Duodenal mucosa (tissue), 2 donors: ENCODE measurements at regions not wholly inside any gene's neighbourhood (a gene's known extent, or its start where the extent isn't known, plus 50 kb on each side); places are given as distances from the start of the nearest gene placed in this dataset.

Experiments
- H3K27ac ChIP-seq: one replicate; pipeline ENCODE4 v1.7.0; 2013; ENCODE audit warnings: low read depth, low read length
- H3K27me3 ChIP-seq, 2 donors: one replicate each; pipeline ENCODE4 v1.7.0; 2013; ENCODE audit warnings: low read length in 2 of 2, control low read depth in 1 of 2; ENCODE audit not compliant: insufficient read depth in 2 of 2, control insufficient read depth in 1 of 2
- H3K36me3 ChIP-seq, 2 donors: one replicate each; pipeline ENCODE4 v1.7.0; 2013; ENCODE audit warnings: low read length in 2 of 2, control low read depth in 1 of 2; ENCODE audit not compliant: insufficient read depth in 2 of 2, control insufficient read depth in 1 of 2
- H3K4me1 ChIP-seq, 2 donors: one replicate each; pipeline ENCODE4 v1.7.0; 2013; ENCODE audit warnings: low read length in 2 of 2, control low read depth in 1 of 2; ENCODE audit not compliant: insufficient read depth in 2 of 2, control insufficient read depth in 1 of 2
- H3K4me3 ChIP-seq, 2 donors: one replicate each; pipeline ENCODE4 v1.7.0; 2013; ENCODE audit warnings: low read length in 2 of 2, low read depth in 1 of 2
- H3K9ac ChIP-seq, 2 donors: one replicate each; pipeline ENCODE4 v1.7.0; 2013; ENCODE audit warnings: low read length in 2 of 2, low read depth in 1 of 2
- H3K9me3 ChIP-seq, 2 donors: one replicate each; pipeline ENCODE4 v1.7.0; 2013; ENCODE audit warnings: low read length in 2 of 2, control low read depth in 1 of 2; ENCODE audit not compliant: control insufficient read depth in 1 of 2

DNA sequence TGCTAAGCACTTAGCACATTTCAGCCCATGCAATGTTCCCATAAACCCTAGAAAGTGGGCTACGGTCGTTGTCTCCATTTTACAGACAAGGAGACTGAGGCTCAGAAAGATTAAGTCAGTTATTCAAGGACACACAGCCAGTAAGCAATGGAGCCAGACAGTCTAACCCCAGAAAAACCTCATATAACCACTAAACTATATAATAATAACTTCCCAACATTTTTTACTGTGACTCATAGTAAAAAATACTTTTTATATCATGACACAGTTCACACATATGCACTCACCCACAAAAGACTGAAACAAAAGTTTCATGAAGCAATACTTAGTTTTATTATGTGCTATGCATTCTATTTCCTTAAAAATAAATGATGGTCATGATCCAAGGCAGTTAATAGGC, 66.2 kb upstream of the EYA2 start:
- H3K36me3 ChIP-seq, result no peaks in the 10 kb centered on the region
- H3K4me3 ChIP-seq, result no peak overlapping the region
- peaks cover 0 to 5% of the 10 kb centered on the region in 2 donors for H3K4me1 ChIP-seq
- no peaks in the 10 kb centered on the region for H3K27me3 ChIP-seq
- no peak overlapping the region for H3K9ac ChIP-seq
- no peak overlapping the region for H3K27ac ChIP-seq
- peaks cover 0 to 3% of the 10 kb centered on the region in 2 donors for H3K9me3 ChIP-seq

DNA sequence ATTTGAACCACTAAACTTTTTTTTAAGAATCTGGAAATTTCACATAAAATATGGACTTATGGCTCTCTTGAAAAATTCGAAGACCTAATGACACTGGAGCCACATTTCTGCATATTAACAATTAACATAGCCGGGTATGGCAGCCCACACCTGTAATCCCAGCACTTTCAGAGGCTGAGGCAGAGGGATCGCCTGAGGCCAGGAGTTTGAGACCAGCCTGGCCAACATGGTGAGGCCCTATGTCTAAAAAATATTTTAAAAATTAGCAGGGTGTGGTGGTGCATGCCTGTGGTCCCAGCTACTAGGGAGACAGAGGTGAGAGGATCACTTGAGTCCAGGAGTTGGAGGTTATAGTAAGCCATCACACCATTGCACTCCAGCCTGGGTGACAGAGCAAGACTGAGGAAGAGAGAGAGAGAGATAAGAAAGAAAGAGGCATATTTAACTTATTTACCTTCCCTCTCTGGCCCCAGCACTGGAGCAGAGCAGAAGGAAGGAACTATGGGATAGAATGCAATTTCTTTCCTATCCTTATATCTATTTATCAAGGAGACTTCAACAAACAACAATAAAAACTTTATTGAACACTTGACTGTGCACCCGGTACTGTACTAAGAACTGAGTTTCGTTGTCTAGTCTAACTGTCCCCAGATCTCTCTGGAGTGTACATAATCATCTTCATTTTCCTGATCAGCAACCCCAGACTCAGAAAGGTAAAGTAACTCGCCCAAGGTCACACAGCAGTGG, 63.6 kb upstream of the EYA2 start:
- H3K9me3 ChIP-seq, result no peaks in the 10 kb centered on the region
- no peaks in the 10 kb centered on the region for H3K36me3 ChIP-seq
- H3K27me3 ChIP-seq, result no peaks in the 10 kb centered on the region
- H3K27ac ChIP-seq, result no peak overlapping the region
- no peak overlapping the region for H3K9ac ChIP-seq
- no peaks in the 10 kb centered on the region for H3K4me1 ChIP-seq
- no peak overlapping the region for H3K4me3 ChIP-seq

DNA sequence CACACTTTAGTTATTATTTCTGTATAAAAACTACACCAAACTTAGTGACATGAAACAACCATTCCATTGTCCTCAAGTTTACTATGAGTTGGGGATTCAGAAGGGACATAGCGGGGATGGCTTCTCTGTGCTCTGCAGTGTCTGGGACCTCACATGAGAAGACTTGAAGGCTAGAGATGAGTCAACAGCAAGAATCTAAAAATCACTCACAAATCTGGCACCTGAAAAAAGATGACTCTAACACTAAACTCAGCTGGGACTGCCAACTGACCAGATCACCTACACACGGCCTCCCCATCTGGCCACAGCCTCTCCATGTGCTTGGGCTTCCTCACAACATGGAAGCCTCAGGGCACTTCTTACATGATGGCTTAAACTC, 63.0 kb upstream of the EYA2 start:
- H3K36me3 ChIP-seq, result no peaks in the 10 kb centered on the region
- no peaks in the 10 kb centered on the region for H3K9me3 ChIP-seq
- no peak overlapping the region for H3K4me3 ChIP-seq
- H3K27ac ChIP-seq, result no peak overlapping the region
- H3K27me3 ChIP-seq, result no peaks in the 10 kb centered on the region
- no peak overlapping the region for H3K9ac ChIP-seq
- H3K4me1 ChIP-seq, result no peaks in the 10 kb centered on the region

DNA sequence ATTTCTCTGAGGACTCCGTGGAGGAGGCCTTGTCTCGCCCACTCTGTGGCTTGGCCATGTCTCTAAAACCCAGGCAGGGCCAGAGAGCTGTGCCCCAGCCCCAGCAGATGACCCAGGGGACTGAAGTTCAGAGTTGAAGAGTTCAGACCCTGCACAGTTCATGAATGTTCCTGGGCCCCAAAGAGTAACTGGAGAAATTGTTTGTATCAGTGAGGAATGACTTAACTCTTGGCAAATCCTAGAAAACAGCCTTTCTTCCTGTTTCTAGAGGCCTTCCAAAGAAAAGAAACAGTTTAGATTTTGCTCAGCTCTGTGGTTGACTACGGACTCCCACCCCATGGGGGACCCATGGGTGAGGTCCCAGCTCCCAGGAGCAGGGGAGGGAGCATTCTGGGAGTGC, 62.1 kb upstream of the EYA2 start:
- Histone ChIP-seq H3K9ac (no peak overlapping the region), H3K9me3 (no peaks in the 10 kb centered on the region), H3K36me3 (no peaks in the 10 kb centered on the region), H3K4me1 (no peaks in the 10 kb centered on the region), H3K27ac (no peak overlapping the region), H3K4me3 (no peak overlapping the region), H3K27me3 (no peaks in the 10 kb centered on the region)

DNA sequence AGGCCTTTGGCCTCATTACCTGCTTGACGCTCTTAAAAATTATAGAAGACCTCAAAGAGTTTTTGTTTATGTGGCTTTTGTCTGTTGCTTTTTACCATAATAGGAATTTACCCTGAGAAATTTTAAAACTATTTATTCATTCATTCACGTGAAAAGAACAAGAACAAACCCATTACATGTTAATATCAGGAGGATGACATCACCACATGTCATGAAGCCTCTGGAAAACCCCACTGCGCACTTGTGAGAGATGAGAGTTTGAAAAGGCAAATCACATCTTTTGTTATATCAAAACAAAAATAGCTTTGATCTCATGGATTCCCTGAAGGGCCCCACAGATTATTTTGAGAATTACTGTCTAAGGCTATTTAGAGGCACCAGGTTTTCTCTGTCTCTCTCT, 61.3 kb upstream of the EYA2 start:
- H3K9me3 ChIP-seq, result no peaks in the 10 kb centered on the region
- H3K4me1 ChIP-seq, result no peaks in the 10 kb centered on the region
- H3K27me3 ChIP-seq, result no peaks in the 10 kb centered on the region
- no peaks in the 10 kb centered on the region for H3K36me3 ChIP-seq
- no peak overlapping the region for H3K4me3 ChIP-seq
- no peak overlapping the region for H3K27ac ChIP-seq
- H3K9ac ChIP-seq, result no peak overlapping the region

DNA sequence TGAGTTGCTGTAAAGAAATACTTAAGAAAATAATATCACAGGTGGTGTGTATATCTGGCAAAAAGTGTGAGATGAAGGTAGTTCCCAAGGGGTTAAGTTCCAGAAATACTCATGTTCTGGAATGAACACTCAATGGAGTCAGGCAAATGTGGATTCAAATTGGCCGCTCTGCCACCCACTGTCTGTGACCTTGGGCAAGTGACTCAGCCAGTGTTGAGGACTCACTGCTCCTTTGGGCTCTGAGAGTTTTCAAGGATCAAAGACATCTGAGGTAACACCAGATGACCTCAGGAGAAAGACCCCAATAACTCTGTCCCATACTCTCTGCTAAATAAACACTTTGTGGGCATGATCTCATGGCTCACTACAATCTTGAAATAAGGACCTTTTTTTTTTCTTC, 59.2 kb upstream of the EYA2 start:
- Histone ChIP-seq H3K27ac (no peak overlapping the region), H3K4me1 (no peaks in the 10 kb centered on the region), H3K9ac (no peak overlapping the region), H3K27me3 (no peaks in the 10 kb centered on the region), H3K36me3 (no peaks in the 10 kb centered on the region), H3K9me3 (no peaks in the 10 kb centered on the region), H3K4me3 (no peak overlapping the region)

DNA sequence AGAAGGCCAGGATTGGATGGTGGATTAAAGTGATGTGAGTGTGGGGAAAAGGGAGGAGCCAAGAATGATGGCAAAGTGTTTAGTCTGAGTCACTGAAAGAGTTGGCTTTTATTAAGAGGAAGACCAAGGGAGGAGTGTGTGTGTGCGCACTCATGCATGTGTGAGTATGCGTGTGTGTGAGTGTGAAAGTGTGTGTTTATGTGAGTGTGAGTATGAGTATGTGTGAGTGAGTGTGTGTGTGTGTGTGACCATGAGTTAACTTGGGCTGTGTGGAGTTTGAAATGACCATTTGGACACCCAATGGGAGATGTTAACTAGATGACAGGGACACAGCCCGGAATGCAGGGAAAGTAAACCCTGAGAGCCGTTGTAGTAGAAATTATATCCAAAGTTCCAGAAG, 57.6 kb upstream of the EYA2 start:
- Histone ChIP-seq H3K4me3 (no peak overlapping the region), H3K27ac (no peak overlapping the region), H3K4me1 (no peaks in the 10 kb centered on the region), H3K27me3 (no peaks in the 10 kb centered on the region), H3K9me3 (no peaks in the 10 kb centered on the region), H3K9ac (no peak overlapping the region), H3K36me3 (no peaks in the 10 kb centered on the region)

DNA sequence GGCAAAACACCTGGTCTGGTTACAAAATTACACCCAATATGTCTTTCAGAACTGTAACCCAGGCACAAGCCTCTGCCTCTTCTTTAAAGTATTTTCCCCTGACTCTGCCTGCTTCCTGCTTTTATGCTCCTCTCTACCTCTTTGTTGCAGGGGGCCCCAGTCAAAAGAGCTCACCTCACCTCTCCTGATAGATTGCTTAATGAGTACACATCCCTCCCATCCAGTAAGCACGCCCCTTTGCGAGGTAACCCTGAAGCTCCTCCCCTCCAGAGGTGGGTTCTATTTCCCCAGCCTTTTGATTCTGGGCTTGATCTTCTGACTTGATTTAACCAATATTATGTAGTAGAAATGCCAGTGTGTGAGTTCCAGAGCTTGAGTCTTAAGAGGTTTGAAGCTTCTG, 56.6 kb upstream of the EYA2 start:
- Histone ChIP-seq H3K27ac (no peak overlapping the region), H3K27me3 (no peaks in the 10 kb centered on the region), H3K9me3 (no peaks in the 10 kb centered on the region), H3K9ac (no peak overlapping the region), H3K36me3 (no peaks in the 10 kb centered on the region), H3K4me3 (no peak overlapping the region), H3K4me1 (no peaks in the 10 kb centered on the region)

DNA sequence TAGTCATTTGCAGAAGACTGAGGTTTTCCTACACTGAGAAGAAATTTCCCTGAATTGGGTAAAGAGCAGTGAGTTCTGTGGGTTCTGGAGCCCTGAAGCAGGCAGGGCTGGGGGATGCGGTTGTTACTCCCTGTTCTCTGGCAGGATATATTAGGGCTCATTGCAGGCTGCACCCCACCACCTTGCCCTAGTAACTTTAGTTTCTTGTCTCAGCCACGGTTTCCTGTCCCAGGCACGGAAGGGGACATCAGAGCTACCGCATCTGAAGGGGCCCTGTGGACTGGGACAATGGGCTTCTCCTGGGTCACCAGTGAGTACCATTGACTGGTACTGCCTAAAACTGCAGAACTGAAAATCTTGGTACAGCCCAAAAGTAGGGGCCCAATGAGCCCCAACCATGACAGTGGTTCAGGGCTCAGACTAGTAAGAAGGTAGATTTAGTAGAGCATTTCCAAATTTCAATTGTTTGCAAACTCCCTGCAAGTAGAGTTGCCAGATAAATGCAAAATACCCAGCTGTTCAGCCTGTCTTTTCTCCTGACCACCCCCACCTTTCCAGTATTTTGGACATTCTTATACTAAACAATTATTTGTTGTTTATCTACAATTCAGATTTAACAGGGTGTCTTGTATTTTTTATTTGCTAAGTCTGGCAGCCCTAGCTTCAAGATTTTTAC, 54.5 kb upstream of the EYA2 start:
- H3K4me3 ChIP-seq, result no peak overlapping the region
- H3K27ac ChIP-seq, result no peak overlapping the region
- H3K9ac ChIP-seq, result no peak overlapping the region
- no peaks in the 10 kb centered on the region for H3K4me1 ChIP-seq
- H3K36me3 ChIP-seq, result no peaks in the 10 kb centered on the region
- no peaks in the 10 kb centered on the region for H3K9me3 ChIP-seq
- H3K27me3 ChIP-seq, result no peaks in the 10 kb centered on the region
